GM19023 (cell line): ENCODE measurements at regions not wholly inside any gene's neighbourhood (a gene's known extent, or its start where the extent isn't known, plus 50 kb on each side); places are given as distances from the start of the nearest gene placed in this dataset.
"Not testable (repeated sequence)": the region's sequence is repeated elsewhere in the genome, so short reads cannot be mapped to it uniquely, and the experiment has no call there.

Source experiments
- ATAC-seq: cut with Tn5 transposase; IDR thresholded peaks from one replicate; pipeline ENCODE4 v1.9.1; 2021; ENCODE audit warnings: mild to moderate bottlenecking, moderate library complexity; ENCODE audit not compliant: unreplicated experiment

DNA sequence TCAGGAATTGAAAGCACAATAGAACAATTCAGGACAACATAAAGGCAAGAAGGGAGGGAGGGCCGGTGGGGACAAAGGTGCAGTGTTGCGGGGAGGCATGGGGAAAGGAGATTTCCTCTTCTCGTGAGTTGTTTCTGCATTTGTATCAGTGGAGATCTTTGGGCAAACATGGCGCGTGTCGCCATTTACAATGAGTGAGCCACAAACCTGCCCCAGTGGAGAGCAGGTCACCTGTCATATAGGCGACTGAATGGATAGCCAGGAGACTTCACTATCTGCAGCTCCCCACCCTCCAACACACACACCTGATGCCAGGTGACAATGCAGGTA, 87.7 kb upstream of the SLC45A1 start:
- ATAC-seq, result no peak

DNA sequence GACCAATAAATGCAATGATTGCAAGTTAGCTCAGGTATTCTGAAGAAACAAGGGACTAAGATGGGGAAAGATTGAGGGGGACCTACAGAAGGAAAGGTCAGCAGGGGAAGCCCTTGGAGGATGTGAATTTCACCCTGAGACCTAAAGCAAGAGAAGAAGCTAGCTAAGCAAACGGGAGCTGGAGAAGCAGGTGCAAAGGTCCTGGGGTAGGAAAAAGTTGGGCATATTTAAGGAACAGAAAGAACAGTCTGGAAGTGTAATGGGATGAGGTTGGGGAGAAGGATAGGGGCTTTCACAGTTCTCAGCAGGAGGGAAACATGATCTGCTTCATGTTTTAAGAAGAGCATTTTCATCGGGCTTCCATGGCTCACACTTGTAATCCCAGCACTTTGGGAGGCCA, 89.7 kb upstream of the SLC45A1 start:
- no peak for ATAC-seq

DNA sequence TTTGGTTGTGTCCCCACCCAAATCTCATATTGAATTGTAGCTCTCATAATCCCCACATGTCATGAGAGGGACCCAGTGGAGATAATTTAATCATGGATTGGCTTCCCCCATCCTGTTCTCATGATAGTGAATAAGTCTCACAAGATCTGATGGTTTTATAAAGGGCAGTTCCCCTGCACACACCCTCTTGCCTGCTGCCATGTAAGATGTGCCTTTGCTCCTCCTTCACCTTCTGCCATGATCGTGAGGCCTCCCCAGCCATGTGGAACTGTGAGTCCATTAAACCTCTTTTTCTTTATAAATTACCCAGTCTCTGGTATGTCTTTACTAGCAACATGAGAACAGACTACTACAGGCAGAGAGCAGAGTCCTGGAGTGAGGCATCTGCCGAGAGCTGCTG, 90.2 kb upstream of the SLC45A1 start:
- not testable (repeated sequence) for ATAC-seq

DNA sequence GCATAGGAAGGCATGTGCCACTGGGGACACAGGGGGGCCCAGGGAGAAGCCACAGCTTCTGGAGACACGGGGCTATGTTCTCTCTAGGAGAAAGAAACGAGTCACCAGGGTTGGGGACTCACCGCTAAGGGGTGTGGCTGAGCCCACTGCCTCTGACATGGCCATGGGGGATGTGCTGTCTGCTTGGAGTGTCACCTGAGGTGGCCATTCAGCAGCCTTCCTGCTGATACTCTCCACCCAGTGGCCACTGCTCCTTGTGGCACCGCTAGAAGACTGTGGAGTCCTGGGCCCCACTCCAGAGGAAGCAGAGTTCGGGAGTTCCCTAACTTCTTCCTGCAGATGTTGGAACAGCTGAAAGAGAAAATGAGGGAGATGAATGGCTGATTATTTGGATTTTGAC, 91.2 kb upstream of the SLC45A1 start:
- ATAC-seq, result no peak

DNA sequence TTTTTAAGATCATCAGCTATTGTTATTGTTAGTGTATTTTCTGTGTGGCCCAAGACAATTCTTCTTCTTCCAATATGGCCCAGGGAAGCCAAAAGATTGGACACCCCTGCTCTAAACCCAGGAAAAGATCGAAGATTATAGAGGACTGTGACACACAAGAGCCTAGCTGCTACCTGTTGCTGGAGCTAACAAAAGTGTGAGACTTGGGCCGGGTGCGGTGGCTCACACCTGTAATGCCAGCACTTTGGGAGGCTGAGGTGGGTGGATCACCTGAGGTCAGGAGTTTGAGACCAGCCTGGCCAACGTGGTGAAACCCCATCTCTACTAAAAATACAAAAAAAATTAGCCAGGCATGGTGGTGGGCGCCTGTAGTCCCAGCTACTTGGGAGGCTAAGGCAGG, 91.9 kb upstream of the SLC45A1 start:
- ATAC-seq, result not testable (repeated sequence)

DNA sequence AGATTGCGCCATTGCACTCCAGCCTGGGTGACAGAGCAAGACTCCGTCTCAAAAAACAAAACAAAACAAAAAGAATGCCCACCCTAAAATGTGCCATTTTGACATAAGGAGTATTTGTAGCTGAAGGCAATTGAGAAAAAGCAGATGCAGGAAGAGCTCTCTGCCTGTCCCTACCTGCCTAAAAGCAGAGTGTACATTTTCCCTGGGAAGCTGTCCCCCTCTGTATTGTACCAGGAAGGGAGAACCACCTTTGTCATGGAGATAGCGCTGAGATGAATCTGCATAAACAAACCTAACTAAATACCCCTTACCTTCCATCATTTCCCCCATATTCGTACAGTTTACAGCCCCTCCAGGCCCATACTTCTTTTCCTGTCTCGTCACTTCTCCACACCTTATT, 94.4 kb upstream of the SLC45A1 start:
- ATAC-seq, result no peak

DNA sequence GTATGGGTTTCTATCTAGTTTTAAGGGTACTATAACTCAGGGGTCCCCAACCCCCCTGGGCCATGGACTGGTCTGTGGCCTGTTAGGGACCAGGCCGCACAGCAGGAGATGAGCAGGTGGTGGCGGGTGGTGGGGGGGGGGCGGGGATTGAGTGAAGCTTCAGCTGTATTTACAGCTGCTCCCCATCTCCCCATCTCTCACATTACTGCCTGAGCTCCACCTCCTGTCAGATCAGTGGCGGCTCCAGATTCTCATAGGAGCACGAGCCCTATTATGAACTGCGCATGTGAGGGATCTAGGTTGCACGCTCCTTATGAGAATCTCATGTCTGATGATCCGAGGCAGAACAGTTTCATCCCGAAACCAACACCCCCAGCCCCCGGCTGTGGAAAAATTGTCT, 95.1 kb upstream of the SLC45A1 start:
- ATAC-seq, result no peak

DNA sequence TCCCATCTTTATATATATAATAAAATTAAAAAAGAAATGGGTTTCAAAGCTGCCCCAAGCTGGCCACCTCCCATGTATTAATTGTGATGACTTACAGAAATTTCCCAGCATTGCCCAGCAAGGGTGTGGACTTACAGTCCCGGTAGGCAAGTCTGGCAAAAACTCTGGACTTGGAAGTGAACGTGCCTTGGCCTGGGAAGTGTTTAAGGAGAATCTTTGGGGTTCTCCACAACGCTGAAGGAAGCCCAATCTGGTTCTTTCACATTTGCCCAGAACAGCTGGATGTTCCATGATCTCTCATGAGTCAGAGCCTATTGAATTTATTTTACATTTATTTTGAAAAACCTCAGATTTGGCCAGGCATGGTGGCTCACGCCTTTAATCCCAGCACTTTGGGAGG, 98.4 kb upstream of the SLC45A1 start:
- no peak for ATAC-seq

DNA sequence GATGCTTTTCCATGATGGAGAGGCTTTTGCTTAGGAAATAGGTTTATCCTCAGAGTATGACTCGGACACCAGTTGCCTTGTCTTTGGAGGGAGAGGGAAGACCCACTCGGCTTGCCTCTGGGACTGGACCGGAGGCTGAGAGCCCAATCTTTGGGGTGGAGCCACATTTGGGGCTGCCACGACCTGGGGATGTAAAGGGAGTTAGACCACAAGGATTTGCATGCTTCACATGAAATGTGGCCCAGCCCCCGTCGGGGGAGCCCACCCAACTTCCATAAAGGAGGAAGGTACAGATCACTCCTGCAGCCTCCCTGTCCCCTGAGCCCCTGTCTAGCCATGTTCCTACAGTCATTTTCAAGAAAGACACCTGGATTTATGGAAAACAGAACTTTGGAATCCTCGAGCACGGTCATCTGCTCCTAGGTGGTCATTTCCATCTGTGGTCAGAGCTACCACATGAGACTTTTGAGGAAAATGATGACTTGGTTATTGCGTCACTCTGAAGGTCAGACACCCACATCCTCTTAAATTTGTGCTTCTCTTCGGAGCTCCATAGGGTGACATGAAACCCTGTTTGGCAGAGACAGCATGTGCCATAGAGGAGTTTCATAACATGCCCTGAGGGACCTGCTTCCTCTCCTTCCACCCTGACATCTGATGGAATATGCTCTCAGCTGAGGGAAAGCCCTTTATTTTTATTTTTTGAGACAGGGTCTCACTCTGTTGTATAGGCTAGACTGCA, 99.4 kb upstream of the SLC45A1 start:
- no peak for ATAC-seq

DNA sequence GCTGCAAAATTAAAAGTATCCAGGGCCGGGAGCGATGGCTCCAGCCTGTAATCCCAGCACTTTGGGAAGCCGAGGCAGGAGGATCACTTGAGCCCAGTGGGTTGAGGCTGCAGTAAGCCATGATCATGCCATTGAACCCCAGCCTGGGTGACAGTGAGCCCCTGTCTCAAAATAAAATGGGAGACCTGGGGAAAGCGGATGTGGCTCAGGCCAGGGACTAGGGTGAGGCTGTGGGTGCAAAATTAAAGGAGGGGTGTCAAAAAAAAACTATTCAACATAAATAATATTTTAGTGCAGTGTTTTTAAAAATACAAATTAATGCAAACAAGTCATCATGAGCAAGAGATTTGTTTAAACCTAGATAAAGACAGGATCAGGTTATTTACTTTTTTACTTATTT, 100.1 kb upstream of the SLC45A1 start:
- no peak for ATAC-seq

DNA sequence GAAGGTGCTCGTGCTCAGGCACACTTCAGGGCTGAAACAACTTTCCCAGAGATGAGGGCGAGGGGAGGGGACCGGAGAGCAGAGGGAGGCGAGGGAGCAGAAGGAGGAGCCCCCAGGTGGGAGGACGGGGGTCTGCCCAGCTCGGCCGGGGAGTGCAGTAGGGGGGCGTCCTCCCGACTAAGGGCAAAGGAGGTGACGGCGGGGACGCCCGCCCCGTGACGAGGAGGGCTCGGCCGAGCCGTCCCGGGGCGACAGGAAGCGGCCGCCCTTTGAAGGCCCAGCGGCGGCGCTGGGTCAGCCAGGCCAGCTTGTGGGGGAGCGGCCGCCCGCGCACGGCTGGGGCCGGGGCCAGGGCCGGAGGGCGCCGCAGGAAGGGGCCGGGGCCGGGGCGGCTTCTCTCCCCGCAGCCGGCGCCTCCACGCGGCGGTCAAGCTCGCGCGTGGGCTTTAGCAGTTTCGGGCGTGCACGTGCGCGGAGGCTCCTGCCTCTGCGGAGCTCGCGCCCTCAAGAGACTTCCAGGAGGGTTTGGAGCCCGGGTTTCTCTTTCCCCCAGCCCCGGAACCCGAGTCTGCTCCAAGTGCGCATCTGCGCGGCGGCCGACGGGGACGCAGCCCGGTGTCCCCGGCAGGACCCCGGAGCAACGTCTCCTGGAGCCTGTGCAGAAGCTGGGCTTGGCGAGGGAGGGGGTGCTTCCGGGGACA, 100.8 kb upstream of the SLC45A1 start:
- ATAC-seq, result no peak

DNA sequence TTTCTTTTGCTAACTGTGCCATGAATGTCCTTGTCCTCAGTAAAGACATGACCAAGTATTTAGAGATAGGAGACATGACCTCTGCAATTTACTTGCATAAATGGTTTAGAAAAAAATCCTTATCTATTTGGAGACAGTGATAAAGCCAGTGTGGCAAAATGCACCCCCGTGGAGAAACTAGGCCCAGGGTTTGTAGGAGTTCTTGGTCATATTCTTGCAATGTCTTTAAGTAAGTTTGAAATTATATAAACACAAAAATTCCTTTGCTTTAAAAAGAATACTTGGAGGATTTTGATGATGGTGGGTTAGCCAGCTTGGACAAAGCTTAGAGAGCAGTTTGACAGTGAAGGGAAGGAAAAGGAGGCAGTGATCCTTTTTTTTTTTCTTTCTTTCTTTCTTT, 101.9 kb upstream of the SLC45A1 start:
- ATAC-seq, result no peak

DNA sequence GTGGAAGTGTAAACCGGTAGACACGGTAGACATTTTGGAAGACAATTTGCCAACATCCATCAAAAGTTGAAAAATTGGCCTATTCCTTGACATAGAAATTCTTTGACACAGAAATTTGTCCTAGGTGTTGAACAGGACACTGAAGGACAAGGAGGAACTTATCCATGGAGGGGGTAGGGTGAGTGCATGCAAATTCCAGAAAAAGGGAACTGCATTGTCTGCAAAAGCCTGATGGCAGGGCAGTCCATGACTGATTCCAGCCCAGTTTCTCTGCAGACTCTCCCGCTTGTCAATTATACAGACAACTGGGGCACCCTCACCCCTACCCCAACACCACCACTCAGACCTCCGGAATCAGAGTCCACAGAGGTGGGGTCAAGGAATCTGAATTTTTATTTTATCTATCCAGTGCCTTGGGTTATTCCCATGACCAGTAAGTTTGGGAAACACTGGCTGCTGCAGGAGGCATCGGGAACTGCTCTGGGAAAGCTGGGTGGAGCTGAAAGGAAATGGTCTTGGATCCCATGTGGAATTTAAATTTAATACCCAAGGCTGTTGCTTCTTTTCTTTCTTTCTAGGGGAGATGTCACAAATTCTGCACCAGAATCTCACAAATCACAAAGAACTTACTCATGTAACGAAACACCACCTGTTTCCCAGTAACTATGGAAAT, 103.3 kb upstream of the SLC45A1 start:
- ATAC-seq, result no peak

DNA sequence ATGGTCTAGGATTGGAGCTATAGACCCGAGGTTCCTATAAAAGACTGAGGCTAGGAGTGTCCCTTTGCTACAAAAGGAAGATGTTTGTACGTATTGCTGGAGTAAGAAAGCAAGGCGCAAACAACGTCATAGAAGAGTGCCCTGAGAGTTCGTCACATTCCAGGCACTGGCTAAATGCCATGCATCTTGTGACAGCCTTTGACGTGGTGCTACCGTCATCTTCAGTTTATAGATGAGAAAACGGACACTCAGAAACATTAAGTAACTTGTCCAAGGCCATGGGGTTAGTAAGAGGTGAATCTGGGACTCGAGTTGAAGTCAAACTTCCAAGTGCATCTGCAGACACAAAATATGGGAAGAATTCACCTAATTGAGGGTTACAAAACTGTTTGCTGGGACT, 104.2 kb upstream of the SLC45A1 start:
- no peak for ATAC-seq

DNA sequence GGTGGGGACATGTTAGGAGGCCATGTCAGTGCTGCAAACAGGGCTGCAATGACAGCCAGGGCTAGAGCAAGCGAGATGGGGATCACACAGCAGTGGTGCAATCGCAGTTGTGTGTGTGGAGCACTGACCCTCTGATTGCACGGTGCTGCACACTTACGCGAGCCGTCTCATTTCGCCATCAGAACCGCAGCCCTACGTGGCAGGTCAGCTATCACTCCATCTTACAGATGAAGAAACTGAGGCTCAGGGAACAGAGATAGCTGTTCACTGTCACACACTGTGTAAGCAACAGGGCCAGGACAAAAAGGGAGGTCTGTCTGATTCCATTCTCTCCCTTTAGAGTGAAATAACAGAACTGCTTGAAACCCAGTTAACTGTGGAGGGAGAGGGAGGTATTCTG, 104.8 kb upstream of the SLC45A1 start:
- ATAC-seq, result no peak

DNA sequence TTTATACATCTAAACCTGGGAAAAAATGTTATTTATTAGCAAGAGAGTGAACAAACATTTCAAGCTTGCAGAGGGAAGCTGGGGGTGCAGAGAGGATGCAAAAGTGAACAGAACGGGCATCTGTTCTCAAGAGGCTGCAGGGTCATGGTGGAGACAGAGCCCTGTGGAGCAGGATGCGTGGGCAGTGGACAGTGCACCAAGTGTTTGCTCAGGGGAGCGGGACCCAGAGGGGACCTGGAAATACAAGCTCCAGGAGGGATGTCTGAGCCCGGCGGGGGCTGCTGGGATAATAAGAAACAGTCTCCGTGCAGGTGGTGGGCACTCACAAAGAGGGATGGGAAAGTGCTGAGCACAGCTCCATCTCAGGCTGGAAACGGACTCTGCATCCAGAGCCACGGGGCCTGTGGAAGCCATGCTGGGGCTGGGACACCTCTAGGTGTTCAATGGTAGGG, 105.3 kb upstream of the SLC45A1 start:
- ATAC-seq, result no peak

DNA sequence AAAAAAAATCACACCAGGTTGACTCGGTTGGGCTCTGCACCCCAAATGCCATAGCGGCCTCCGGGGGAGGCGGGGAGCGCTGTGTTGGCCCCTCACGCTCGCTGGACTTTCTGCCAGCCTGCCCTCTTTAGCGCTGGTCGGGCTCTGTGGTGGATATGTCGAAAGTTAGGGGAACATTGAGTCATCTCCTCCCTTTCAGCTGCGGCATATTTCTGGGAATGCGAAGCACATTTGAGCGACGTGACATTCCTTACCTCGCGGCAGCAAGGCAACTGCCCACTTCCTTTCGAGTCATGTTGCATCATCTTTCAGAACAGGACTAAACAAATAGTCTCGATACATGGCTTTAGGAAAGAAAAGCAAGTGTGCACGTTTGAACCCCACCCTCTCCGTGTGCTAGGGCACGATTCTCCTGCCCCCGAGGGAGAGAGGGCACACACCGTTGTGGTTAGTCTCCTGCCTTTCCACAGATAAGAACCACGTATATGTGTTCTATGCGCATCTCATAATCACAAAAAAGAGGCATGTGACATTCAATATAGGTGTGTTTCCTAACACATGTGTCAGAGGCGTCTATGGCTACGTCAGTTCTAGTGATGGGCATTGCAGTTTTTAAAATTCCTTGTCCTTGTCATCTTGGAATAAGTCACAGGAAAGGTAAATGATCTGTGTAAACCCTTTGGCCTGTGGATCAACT, 105.9 kb upstream of the SLC45A1 start:
- ATAC-seq, result no peak

DNA sequence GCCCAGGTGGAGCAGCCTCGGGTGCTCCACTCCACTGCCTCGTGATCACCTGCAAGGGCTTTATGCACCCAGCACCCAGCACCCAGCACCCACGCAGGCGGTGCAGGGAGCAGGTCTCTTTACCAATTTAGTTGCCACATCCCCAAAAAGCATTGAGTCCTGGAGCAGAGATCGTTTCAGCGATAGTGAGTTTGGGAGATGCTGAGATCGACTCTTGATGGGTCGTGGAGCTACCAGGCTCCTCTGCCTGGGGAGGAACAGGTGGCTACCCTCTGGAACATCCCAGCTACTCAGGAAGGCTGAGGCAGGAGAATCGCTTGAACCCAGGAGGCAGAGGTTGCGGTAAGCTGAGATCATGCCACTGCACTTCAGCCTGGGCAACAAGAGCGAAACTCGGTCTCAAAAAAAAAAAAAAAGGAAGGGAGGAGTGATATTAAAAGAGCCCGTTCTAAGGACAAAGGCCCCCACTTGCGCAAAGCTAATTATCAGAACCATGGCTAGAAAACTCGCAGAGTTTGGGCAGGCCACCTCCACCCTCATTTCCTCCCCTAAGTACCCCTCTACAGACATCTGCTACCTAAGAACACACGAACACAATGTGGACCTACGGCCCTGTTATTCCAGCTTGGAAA, 106.5 kb upstream of the SLC45A1 start:
- ATAC-seq, result no peak

DNA sequence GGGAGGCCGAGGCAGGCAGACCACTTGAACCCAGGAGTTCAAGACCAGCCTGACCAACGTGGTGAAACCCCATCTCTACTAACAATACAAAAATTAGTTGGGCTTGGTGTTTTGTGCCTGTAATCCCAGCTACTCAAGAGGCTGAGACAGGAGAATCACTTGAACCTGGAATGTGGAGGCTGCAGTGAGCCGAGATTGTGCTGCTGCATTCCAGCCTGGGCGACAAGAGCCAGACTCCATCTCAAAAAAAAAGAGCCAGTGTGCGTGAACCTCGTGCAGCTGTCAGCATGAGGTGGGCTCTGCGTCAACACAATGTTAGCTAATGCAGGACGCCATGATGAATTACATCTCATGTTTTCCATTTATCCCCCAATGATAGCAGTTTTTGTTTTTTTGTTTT, 110.7 kb upstream of the SLC45A1 start:
- no peak for ATAC-seq

DNA sequence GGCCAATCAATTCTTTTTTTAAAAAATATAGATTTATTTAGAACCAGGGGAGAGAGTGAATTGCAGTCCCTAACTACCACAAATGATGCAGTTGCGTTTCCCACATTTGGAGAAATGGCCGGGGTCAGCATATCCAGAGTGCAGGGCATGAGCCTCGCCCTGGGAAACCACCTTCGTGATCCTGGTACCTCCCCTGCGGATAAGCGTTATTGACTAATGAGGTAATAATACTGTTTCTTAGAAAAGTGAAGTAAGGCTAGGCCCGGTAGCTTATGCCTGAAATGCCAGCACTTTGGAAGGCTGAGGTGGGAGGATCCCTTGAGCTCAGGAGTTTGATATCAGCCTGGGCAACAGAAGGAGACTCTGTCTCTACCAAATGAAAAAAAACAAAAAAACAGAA, 111.5 kb upstream of the SLC45A1 start:
- no peak for ATAC-seq

DNA sequence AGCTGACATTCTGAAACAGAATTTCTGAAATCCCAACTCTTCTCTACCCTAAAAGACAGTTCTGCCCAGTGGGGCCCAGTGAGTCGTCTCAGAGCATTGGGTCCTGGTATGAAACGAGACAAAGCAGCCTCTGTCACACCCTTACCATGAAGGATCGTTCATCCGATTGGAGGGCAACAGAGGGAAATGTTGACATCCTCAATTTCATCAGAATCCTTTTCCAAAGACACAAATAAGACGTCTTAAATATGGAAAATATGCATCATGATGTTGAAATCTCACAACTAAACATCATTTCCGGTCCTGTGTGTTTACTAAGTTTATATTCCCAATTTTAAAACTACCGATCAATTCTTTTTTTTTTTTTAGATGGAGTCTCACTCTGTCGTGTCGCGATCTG, 112.1 kb upstream of the SLC45A1 start:
- no peak for ATAC-seq
